HL-60 (cell line): ENCODE measurements at regions not wholly inside any gene's neighbourhood (a gene's known extent, or its start where the extent isn't known, plus 50 kb on each side); places are given as distances from the start of the nearest gene placed in this dataset.
"Not testable (repeated sequence)": the region's sequence is repeated elsewhere in the genome, so short reads cannot be mapped to it uniquely, and the experiment has no call there.

Experiments
- DNase-seq, 2 experiments: peaks; one replicate each; pipeline ENCODE4 v3.0.0-alpha.2; 2010 to 2020; ENCODE audit warnings: low read depth in 1 of 2, low spot score in 1 of 2
- H3K27ac ChIP-seq: fragments of 250-450 bp; sonication (Bioruptor Pico); replicated peaks from 2 replicates; pipeline ENCODE4 v1.5.1; 2020; ENCODE audit warnings: mild to moderate bottlenecking, moderate library complexity
- H3K27me3 ChIP-seq: fragments of 250-450 bp; sonication (Bioruptor Pico); 2 replicates; pipeline ENCODE4 v1.5.1; 2021; ENCODE audit warnings: mild to moderate bottlenecking, moderate library complexity; ENCODE audit not compliant: insufficient read depth, poor library complexity, severe bottlenecking
- H3K4me3 ChIP-seq: replicated peaks from 2 replicates; pipeline ENCODE4 v1.5.1; 2011; ENCODE audit warnings: mild to moderate bottlenecking, control low read depth, low read length; ENCODE audit not compliant: insufficient read depth
- GABPA ChIP-seq: IDR thresholded peaks from 2 replicates; pipeline ENCODE4 v1.6.1; 2012; ENCODE audit warnings: low read depth
- POLR2AphosphoS5 ChIP-seq: IDR thresholded peaks from 2 replicates; pipeline ENCODE4 v1.6.1; 2012; ENCODE audit warnings: low read depth
- SPI1 ChIP-seq: IDR thresholded peaks from 2 replicates; pipeline ENCODE4 v1.6.1; 2012; ENCODE audit warnings: low read depth, mild to moderate bottlenecking, borderline replicate concordance
- TF ChIP-seq, protein P1 (sequence below): IDR thresholded peaks from 2 replicates; pipeline ENCODE4 v1.6.1; 2012; ENCODE audit warnings: low read depth; ENCODE audit not compliant: insufficient replicate concordance
- TF ChIP-seq, protein P2 (sequence below): IDR thresholded peaks from one replicate; pipeline ENCODE4 v1.5.1; 2011; ENCODE audit warnings: low read length, control low read depth, inconsistent platforms; ENCODE audit not compliant: insufficient read depth

DNA sequence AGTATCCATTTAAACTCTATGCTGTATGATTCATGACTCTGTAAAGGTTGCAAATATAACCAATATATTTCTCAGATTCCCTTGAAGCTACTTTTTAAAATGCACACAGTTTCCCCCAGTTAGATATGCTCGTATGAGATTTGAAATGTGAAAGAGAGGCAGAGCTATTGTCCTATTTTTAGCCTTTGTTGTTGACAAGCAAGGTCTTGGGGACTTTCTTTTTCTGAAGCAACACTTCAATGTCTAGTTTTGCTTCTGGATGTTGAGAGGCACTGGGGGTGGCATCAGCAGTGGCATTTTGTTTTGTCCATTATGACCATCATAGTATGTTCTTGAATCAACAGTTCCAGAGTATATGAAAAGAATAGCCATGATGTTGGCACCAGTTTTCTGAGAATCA, 63.4 kb downstream of the ASCL1 start:
- no peak for TF ChIP-seq GABPA
- no peak for TF ChIP-seq POLR2AphosphoS5
- TF ChIP-seq, protein P1, sequence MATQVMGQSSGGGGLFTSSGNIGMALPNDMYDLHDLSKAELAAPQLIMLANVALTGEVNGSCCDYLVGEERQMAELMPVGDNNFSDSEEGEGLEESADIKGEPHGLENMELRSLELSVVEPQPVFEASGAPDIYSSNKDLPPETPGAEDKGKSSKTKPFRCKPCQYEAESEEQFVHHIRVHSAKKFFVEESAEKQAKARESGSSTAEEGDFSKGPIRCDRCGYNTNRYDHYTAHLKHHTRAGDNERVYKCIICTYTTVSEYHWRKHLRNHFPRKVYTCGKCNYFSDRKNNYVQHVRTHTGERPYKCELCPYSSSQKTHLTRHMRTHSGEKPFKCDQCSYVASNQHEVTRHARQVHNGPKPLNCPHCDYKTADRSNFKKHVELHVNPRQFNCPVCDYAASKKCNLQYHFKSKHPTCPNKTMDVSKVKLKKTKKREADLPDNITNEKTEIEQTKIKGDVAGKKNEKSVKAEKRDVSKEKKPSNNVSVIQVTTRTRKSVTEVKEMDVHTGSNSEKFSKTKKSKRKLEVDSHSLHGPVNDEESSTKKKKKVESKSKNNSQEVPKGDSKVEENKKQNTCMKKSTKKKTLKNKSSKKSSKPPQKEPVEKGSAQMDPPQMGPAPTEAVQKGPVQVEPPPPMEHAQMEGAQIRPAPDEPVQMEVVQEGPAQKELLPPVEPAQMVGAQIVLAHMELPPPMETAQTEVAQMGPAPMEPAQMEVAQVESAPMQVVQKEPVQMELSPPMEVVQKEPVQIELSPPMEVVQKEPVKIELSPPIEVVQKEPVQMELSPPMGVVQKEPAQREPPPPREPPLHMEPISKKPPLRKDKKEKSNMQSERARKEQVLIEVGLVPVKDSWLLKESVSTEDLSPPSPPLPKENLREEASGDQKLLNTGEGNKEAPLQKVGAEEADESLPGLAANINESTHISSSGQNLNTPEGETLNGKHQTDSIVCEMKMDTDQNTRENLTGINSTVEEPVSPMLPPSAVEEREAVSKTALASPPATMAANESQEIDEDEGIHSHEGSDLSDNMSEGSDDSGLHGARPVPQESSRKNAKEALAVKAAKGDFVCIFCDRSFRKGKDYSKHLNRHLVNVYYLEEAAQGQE, result no peak
- no peak for TF ChIP-seq SPI1
- TF ChIP-seq, protein P2, sequence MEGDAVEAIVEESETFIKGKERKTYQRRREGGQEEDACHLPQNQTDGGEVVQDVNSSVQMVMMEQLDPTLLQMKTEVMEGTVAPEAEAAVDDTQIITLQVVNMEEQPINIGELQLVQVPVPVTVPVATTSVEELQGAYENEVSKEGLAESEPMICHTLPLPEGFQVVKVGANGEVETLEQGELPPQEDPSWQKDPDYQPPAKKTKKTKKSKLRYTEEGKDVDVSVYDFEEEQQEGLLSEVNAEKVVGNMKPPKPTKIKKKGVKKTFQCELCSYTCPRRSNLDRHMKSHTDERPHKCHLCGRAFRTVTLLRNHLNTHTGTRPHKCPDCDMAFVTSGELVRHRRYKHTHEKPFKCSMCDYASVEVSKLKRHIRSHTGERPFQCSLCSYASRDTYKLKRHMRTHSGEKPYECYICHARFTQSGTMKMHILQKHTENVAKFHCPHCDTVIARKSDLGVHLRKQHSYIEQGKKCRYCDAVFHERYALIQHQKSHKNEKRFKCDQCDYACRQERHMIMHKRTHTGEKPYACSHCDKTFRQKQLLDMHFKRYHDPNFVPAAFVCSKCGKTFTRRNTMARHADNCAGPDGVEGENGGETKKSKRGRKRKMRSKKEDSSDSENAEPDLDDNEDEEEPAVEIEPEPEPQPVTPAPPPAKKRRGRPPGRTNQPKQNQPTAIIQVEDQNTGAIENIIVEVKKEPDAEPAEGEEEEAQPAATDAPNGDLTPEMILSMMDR, result no peak
- Histone ChIP-seq H3K4me3 (no peak overlapping the region), H3K27me3 (no peaks in the 10 kb centered on the region), H3K27ac (no peak overlapping the region)
- DNase-seq, result no peak

DNA sequence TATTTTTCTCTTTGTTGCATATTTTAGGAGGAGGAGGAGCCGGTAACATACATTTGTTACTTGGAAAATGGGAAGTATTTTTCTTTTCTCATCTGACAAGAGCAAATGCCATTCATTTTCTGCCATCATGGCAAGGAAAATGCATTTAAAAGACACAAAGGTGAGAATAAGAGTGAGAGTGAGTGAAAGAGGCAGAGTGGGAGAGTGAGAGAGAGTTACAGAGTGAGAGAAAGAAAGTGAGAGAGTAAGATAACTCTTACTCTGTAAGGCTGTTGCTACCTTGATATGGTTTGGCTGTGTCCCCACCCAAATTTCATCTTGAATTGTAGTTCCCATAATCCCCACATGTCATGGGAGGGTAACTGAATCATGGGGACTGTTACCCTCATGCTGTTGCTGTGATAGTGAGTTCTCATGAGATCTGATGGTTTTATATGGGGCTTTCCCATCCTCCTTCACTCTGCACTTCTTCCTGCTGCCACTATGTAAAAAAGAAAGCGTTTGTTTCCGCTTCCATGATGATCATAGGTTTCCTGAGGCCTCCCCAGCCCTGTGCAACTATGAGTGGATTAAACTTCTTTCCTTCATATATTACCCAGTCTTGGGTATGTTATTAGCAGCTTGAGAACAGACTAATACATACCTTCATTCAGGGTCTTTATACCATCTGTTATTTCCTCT, 64.2 kb downstream of the ASCL1 start:
- TF ChIP-seq SPI1 (no peak), GABPA (no peak), POLR2AphosphoS5 (no peak)
- TF ChIP-seq, protein P1, result no peak
- TF ChIP-seq, protein P2, result no peak
- H3K4me3 ChIP-seq, result no peak overlapping the region
- no peak overlapping the region for H3K27ac ChIP-seq
- no peaks in the 10 kb centered on the region for H3K27me3 ChIP-seq
- no peak for DNase-seq

DNA sequence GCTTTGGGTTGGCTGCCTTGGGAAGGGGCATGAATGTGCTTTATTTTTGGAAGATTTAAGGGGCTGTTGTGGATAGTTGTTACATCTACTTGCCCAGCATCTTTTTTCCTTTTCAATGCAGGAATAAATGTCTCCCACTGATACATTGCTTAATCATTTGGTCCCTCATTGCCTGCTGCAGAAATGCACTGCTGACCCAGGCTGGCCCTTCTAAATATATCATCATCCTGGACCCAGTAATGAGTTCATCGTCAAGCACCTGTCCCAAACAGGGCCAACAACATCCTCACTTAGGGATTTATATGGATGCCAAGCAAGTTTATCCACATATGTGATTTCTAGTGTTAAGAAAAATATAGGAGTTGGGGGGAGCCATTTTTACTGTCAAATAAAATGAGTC, 67.2 kb downstream of the ASCL1 start:
- no peak overlapping the region for H3K27ac ChIP-seq
- H3K4me3 ChIP-seq, result no peak overlapping the region
- no peak for DNase-seq
- TF ChIP-seq POLR2AphosphoS5 (no peak), SPI1 (no peak), GABPA (no peak)
- TF ChIP-seq, protein P1, result no peak
- TF ChIP-seq, protein P2, result no peak
- H3K27me3 ChIP-seq, result no peaks in the 10 kb centered on the region

DNA sequence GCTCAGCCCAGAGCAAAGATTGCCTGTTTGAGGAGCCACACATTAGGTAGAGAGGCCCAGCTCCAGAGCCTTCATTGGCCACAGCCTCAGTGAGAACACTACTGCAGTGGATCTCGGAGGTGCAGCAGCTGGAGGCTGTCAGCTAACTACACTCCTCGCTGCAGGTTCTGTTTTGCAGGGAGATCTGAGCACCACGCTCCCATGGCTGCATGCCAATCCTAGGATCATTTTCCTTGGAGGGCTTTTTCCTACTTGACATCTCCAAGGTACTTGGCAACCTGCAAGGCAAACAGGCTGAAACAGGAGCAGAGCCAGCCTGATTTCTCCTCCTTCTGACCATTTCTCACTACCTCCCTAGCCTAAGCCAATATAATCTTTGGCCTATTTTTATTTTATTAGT, 69.2 kb downstream of the ASCL1 start:
- not testable (repeated sequence) for H3K4me3 ChIP-seq, DNase-seq, H3K27ac ChIP-seq, H3K27me3 ChIP-seq
